ENCODE measurements at regions not wholly inside any gene's neighbourhood (a gene's known extent, or its start where the extent isn't known, plus 50 kb on each side); places are given as distances from the start of the nearest gene placed in this dataset.

- no peak for DNase-seq (ENCODE audit: low read depth, low spot score)
Observed at GRCh38 chr3:193982258-193982659, 153.7 kb upstream of the HES1 start.

GRCh38 chr3:193983846-193984818 lies 151.8 kb upstream of the HES1 start:
- peak; percentile 29 for DNase-seq (ENCODE audit: low read depth, low spot score)

DNA sequence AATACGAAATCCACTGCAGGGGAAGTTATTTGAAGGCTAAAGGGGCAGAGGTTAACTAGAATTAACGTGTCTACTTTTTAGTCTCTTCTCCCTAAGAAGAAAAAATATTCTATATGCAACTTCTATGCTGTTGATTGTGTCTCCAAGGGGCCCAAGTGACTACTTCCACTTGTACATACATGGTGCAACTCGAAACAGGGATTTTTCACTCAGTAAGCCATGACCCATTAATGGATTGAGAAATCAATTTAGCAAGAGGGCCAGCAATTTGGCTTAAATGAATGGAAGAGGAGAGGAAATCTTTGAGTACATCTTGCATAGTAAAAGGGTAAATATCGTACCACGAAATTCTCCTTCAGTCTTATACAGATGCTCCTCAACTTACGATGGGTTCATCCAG lies 151.1 kb upstream of the HES1 start:
- DNase-seq (ENCODE audit: low read depth, low spot score), result no peak

DNA sequence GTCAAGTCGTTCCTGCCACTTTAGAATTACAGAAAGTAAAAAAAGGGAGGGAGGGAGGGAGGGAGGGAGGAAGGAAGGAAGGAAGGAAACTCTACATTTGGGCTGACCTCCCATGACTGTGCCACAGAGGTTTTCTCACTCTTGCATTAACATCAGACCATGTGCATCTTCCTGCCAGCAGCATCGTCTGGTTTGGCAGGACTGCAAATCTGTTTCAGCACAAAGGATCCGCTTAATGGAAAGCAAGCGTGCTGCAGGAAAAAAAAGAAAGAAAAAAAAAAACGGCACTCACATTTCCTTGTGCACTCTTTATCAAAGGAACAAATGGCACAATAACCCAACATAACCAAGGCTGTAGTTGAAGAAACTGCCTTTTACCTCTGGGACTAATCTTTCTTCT lies 148.8 kb upstream of the HES1 start:
- DNase-seq (ENCODE audit: low read depth, low spot score), result no peak

DNA sequence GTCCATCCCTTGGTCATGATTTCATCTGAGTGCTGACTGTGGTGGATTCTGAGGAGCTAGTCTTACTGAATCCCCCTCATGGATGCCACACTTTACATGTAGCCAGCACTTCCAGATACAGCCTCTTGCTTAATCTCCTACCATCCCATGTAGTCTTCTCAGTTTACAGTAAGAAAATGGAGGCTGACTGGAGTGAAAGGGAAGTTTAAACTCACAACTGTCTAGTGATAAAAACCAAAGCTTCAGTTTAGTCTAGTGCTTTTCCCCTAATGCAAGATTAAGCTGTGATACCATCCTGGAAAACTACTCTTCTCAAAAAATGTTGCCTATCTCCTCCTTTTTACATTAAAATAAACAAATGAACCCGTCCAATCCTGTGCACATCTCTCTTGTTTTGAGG lies 146.8 kb upstream of the HES1 start:
- DNase-seq (ENCODE audit: low read depth, low spot score), result no peak

DNA sequence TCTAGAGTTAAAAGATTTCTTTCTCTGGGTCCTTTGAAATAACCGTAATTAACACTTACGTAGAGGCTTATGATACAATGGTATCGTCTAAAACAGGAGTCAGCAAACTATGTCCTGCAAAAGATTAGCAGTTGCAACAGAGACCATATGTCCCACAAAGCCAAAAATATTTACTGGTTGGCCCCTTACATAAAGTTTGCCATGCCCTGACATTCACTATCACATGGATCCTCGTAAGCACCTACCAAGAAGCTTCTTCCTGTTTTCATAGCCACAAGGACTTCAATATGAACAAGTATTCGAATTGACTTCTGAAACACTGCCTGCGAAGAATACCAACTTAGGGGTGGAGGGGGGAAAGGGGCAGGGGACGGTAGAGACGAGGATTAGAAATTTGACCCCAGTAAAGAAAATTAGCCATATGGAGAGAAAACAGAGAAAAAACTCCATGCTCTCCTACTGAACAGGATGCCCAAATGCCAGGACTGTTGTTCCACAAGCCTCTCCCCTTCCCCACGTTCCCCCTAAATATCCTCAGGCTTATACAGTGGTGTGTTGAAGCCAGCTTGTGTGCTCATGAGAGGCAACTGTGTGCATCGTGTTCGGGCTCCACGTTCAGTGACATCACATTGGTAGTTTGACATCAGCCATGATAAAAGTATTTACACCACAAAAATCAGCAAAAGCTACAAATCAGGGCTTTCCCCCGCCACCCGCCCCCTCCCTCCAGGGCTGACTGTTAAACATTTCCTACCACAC lies 144.1 kb upstream of the HES1 start:
- DNase-seq (ENCODE audit: low read depth, low spot score), result no peak

- no peak for DNase-seq (ENCODE audit: low read depth, low spot score)
Observed at GRCh38 chr3:193992425-193993037, 143.4 kb upstream of the HES1 start.

GRCh38 chr3:193996221-193996620 lies 139.7 kb upstream of the HES1 start:
- DNase-seq (ENCODE audit: low read depth, low spot score), result no peak

- DNase-seq (ENCODE audit: low read depth, low spot score), result no peak
Observed at GRCh38 chr3:193996641-193997089, 139.3 kb upstream of the HES1 start.

- DNase-seq (ENCODE audit: low read depth, low spot score), result no peak
Observed at GRCh38 chr3:193997228-193998122, 138.5 kb upstream of the HES1 start.

GRCh38 chr3:193998123-193998448 lies 137.9 kb upstream of the HES1 start:
- no peak for DNase-seq (ENCODE audit: low read depth, low spot score)

DNA sequence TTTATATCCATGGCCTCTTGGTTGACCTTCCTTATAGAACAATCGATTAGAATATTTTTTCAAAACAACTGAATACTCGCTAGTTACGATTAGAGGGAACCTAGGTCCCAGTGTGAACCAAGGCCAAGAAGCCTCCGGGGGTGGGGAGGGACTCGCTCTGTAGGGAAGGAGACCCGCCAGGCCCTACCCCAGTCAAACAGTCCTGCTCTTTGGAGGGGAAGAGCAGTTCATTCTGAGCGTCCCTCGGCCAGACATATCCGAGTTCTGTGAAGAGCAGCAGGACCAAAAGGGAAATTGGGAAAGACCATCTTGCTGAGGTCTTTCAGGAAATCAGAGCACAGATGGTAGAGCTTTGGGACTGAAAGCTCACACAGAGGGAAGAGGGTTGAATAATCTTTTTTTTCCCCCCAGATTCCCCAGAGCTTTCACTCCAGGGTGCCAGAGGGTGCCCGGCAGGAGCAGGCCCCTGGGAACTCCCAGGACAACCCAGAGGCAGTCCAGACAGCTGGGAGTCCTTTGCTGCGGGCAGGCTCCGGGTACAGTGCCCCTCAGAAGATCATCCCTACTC lies 137.2 kb upstream of the HES1 start:
- DNase-seq (ENCODE audit: low read depth, low spot score), result no peak

GRCh38 chr3:194000100-194000499 lies 135.8 kb upstream of the HES1 start:
- DNase-seq (ENCODE audit: low read depth, low spot score), result no peak

DNA sequence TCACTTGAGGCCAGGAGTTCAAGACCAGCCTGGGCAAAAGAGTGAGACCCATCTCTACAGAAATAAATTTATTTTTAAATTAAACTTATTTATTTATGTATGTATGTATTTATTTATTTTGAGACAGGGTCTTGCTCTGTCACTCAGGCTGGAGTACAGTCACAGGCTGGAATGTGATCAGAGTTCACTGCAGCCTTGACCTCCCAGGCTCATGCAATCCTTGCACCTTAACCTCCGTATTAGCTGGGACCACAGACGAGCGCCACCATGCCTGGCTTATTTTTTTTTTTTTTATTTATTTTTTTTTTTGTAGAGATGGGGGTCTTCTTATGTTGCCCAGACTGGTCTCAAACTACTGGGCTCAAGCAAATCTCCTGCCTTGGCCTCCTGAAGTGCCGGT lies 135.2 kb upstream of the HES1 start:
- DNase-seq (ENCODE audit: low read depth, low spot score), result no peak

GRCh38 chr3:194001728-194002459 lies 134.1 kb upstream of the HES1 start:
- DNase-seq (ENCODE audit: low read depth, low spot score), result no peak

GRCh38 chr3:194003114-194004057 lies 132.6 kb upstream of the HES1 start:
- peak; percentile 89 for DNase-seq (ENCODE audit: low read depth, low spot score)

- DNase-seq (ENCODE audit: low read depth, low spot score), result no peak
Observed at GRCh38 chr3:194005930-194006501, 129.9 kb upstream of the HES1 start.

- no peak for DNase-seq (ENCODE audit: low read depth, low spot score)
Observed at GRCh38 chr3:194007592-194008337, 128.2 kb upstream of the HES1 start.

All from pulmonary artery endothelial cell (primary cell).